MM.1S (cell line): ENCODE measurements at regions not wholly inside any gene's neighbourhood (a gene's known extent, or its start where the extent isn't known, plus 50 kb on each side); places are given as distances from the start of the nearest gene placed in this dataset.

Experiments
- DNase-seq: peaks from one replicate; pipeline ENCODE4 v3.0.0-alpha.2; 2015
- H2AFZ ChIP-seq: fragments of 300-600 bp; sonication (generic); 2 replicates; pipeline ENCODE4 v1.6.0; 2016; ENCODE audit warnings: antibody characterized with exemption, low read length
- H3F3A ChIP-seq: fragments of 300-600 bp; sonication (generic); 2 replicates; pipeline ENCODE4 v1.6.1; 2016; ENCODE audit warnings: mild to moderate bottlenecking, antibody characterized with exemption, low read length, moderate library complexity, mixed read lengths; ENCODE audit not compliant: insufficient read depth
- H3K27ac ChIP-seq: fragments of 300-600 bp; sonication (generic); 2 replicates; pipeline ENCODE4 v1.5.1; 2016; ENCODE audit warnings: mild to moderate bottlenecking, low read length
- H3K27me3 ChIP-seq: fragments of 300-600 bp; sonication (generic); replicated peaks from 2 replicates; pipeline ENCODE4 v1.6.0; 2016; ENCODE audit warnings: low read length; ENCODE audit not compliant: insufficient read depth
- H3K36me3 ChIP-seq: fragments of 300-600 bp; sonication (generic); replicated peaks from 2 replicates; pipeline ENCODE4 v1.6.1; 2016; ENCODE audit warnings: mild to moderate bottlenecking, low read length, mixed read lengths; ENCODE audit not compliant: insufficient read depth
- H3K4me1 ChIP-seq: fragments of 300-600 bp; sonication (generic); 2 replicates; pipeline ENCODE4 v1.6.1; 2016; ENCODE audit warnings: low read length, mixed read lengths
- H3K4me2 ChIP-seq: fragments of 300-600 bp; sonication (generic); 2 replicates; pipeline ENCODE4 v1.6.0; 2016; ENCODE audit warnings: low read depth, low read length
- H3K4me3 ChIP-seq: fragments of 300-600 bp; sonication (generic); 2 replicates; pipeline ENCODE4 v1.5.1; 2016; ENCODE audit warnings: low read length, mixed read lengths
- H3K79me2 ChIP-seq: fragments of 300-600 bp; sonication (generic); 2 replicates; pipeline ENCODE4 v1.6.1; 2016; ENCODE audit warnings: mixed run types, low read length, mixed read lengths
- H3K9ac ChIP-seq: fragments of 300-600 bp; sonication (generic); 2 replicates; pipeline ENCODE4 v1.6.1; 2016; ENCODE audit warnings: low read length, mixed read lengths
- H3K9me2 ChIP-seq: fragments of 300-600 bp; sonication (generic); replicated peaks from 2 replicates; pipeline ENCODE4 v1.6.1; 2016; ENCODE audit warnings: mild to moderate bottlenecking, low read length, mixed read lengths; ENCODE audit not compliant: insufficient read depth
- H3K9me3 ChIP-seq: fragments of 300-600 bp; sonication (generic); replicated peaks from 2 replicates; pipeline ENCODE4 v1.6.1; 2016; ENCODE audit warnings: mild to moderate bottlenecking, low read length, mixed read lengths; ENCODE audit not compliant: insufficient read depth
- H4K20me1 ChIP-seq: fragments of 300-600 bp; sonication (generic); 2 replicates; pipeline ENCODE4 v1.6.1; 2016; ENCODE audit warnings: mild to moderate bottlenecking, low read length, moderate library complexity, mixed read lengths; ENCODE audit not compliant: insufficient read depth
- EZH2 ChIP-seq: fragments of 300-600 bp; sonication (generic); optimal IDR thresholded peaks from 2 replicates; pipeline ENCODE3; 2017; ENCODE audit warnings: low read depth, mild to moderate bottlenecking, antibody characterized with exemption, low read length, mixed read lengths
- EZH2phosphoT487 ChIP-seq: fragments of 300-600 bp; sonication (generic); IDR thresholded peaks from 2 replicates; pipeline ENCODE4 v1.6.1; 2018; ENCODE audit warnings: antibody characterized with exemption, low read length
- TF ChIP-seq, protein P1 (sequence below): fragments of 300-600 bp; sonication (generic); IDR thresholded peaks from 2 replicates; pipeline ENCODE4 v1.5.1; 2016; ENCODE audit warnings: antibody characterized with exemption, low read length, mixed read lengths

GRCh38 chr1:193614275-193614674 lies 427.9 kb upstream of the B3GALT2 start:
- H3K9me3 ChIP-seq: no peaks in the 10 kb centered on the region

GRCh38 chr1:193613041-193613440 lies 426.6 kb upstream of the B3GALT2 start:
- Histone ChIP-seq H3K79me2 (no peaks in the 10 kb centered on the region), H3K9ac (no peak overlapping the region), H3K27ac (no peak overlapping the region), H3K4me3 (no peak overlapping the region), H3K9me2 (no peaks in the 10 kb centered on the region), H3K9me3 (no peaks in the 10 kb centered on the region), H2AFZ (no peak overlapping the region), H3K4me2 (no peak overlapping the region), H4K20me1 (no peaks in the 10 kb centered on the region), H3K36me3 (no peaks in the 10 kb centered on the region), H3K4me1 (no peaks in the 10 kb centered on the region), H3K27me3 (no peaks in the 10 kb centered on the region), H3F3A (no peaks in the 10 kb centered on the region)
- DNase-seq: no peak
- TF ChIP-seq, protein P1, sequence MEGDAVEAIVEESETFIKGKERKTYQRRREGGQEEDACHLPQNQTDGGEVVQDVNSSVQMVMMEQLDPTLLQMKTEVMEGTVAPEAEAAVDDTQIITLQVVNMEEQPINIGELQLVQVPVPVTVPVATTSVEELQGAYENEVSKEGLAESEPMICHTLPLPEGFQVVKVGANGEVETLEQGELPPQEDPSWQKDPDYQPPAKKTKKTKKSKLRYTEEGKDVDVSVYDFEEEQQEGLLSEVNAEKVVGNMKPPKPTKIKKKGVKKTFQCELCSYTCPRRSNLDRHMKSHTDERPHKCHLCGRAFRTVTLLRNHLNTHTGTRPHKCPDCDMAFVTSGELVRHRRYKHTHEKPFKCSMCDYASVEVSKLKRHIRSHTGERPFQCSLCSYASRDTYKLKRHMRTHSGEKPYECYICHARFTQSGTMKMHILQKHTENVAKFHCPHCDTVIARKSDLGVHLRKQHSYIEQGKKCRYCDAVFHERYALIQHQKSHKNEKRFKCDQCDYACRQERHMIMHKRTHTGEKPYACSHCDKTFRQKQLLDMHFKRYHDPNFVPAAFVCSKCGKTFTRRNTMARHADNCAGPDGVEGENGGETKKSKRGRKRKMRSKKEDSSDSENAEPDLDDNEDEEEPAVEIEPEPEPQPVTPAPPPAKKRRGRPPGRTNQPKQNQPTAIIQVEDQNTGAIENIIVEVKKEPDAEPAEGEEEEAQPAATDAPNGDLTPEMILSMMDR: no peak
- TF ChIP-seq EZH2phosphoT487 (no peak), EZH2 (no peak)

More at GRCh38 chr1:193614275-193614674, 427.9 kb upstream of the B3GALT2 start:
- Histone ChIP-seq H3K79me2 (no peaks in the 10 kb centered on the region), H4K20me1 (no peaks in the 10 kb centered on the region), H3K36me3 (no peaks in the 10 kb centered on the region), H3K9me2 (no peaks in the 10 kb centered on the region), H3K4me1 (no peaks in the 10 kb centered on the region), H3K27ac (no peak overlapping the region), H2AFZ (no peak overlapping the region), H3K4me2 (no peak overlapping the region), H3K9ac (no peak overlapping the region), H3F3A (no peaks in the 10 kb centered on the region), H3K27me3 (no peaks in the 10 kb centered on the region), H3K4me3 (no peak overlapping the region)
- no peak for DNase-seq
- TF ChIP-seq EZH2phosphoT487: no peak
- TF ChIP-seq, protein P1: no peak
- TF ChIP-seq EZH2: no peak

DNA sequence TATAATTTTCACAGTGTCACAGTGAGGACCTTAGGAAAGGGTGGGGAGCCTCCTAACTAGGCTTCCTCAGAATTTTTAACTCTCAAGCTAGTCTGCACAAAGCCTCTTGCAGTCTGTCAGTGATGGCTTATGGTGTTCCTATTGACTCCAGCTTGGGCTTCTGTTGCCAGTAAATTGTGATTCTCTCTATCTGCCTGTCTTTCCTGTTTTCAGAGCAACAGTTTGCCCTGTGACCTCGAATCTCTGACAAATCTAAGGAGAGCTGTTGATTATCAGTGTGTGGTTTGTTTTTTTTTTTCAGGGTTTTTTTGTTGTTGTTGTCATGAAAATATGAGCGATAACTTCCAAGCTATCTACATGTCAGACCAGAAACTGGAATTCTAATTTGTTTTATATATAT lies 423.2 kb upstream of the B3GALT2 start:
- Histone ChIP-seq H4K20me1 (no peaks in the 10 kb centered on the region), H3K9ac (no peak overlapping the region), H3K4me2 (no peak overlapping the region), H3K36me3 (no peaks in the 10 kb centered on the region), H2AFZ (no peak overlapping the region), H3K27ac (no peak overlapping the region), H3K27me3 (no peaks in the 10 kb centered on the region), H3F3A (no peaks in the 10 kb centered on the region), H3K4me3 (no peak overlapping the region), H3K9me2 (no peaks in the 10 kb centered on the region), H3K4me1 (no peaks in the 10 kb centered on the region), H3K9me3 (no peaks in the 10 kb centered on the region), H3K79me2 (no peaks in the 10 kb centered on the region)
- TF ChIP-seq EZH2 (no peak), EZH2phosphoT487 (no peak)
- TF ChIP-seq, protein P1: no peak
- no peak for DNase-seq
